ENCODE measurements at regions not wholly inside any gene's neighbourhood (a gene's known extent, or its start where the extent isn't known, plus 50 kb on each side); places are given as distances from the start of the nearest gene placed in this dataset.

DNA sequence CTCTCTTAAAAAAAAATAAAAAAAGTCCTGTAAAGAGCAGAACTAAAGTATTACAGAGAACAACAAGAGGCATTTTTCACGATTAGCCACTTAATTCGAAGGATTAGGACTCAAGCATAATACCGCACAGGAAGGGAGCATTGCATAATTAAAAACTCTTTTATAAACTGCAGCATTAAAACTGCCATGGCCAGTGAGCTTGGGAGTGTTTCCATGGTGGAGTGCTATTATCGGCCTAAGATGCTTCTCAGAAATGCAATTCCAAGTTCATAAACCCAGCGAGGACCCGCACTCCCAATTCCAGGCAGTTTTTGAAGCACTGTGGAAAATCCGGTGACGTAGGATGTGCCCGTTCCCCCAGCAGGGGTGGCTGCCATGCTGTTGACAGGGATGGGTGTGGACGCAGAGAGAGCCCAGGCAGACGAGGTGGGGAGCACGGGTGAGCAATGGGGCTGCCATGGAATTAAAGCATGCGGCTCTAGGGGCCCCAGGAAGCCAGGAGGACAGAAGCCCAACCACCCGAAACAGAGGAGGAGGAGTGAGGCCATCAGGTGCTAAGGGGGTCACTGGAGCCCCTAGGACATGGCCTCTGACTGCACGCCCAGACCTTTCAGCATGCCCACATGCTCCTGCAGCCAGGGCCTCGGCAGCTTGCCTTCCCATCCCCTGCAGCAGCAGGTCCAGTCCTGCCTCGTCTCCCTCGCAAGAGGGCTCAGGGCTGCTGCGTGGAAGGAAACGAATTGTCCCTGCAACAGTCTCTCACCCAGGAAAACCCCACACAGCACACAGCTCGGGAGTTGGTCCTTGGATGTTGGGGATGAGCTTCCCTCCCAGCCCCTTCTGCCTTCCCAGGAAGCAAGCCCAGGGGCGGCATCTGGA, 233.4 kb downstream of the NDUFA10 start:
- no peak for ATAC-seq

DNA sequence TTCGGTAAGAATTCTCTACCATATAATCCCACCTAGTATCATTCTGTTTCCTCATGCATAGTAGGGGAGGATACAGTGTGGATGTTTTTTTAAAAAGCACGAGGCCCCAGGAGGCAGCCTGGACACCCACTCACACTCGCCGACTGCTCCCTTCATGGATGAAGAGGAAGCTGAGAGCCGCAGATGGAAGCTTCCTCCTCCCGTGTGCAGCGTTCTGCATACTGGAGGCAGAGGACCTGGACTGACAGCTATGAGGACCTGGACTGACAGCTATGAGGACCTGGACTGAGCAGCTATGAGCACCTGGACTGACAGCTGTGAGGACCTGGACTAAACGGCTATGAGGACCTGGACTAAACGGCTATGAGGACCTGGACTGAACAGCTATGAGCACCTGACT, 234.4 kb downstream of the NDUFA10 start:
- ATAC-seq, result no peak
- TF ChIP-seq ZNF70 (CRISPR knock-in tag; IDR thresholded peaks at IDR 0.05) (no peak), ESRRG (CRISPR knock-in tag; IDR thresholded peaks at IDR 0.05) (no peak), BACH2 (CRISPR knock-in tag; IDR thresholded peaks at IDR 0.05; ENCODE audit: borderline replicate concordance) (no peak), ZNF565 (CRISPR knock-in tag; conservative IDR thresholded peaks at IDR 0.05; ENCODE audit: low read depth) (no peak), ZFP3 (CRISPR knock-in tag; IDR thresholded peaks at IDR 0.05) (no peak), RARB (CRISPR knock-in tag; IDR thresholded peaks at IDR 0.05) (no peak), SNAI2 (CRISPR knock-in tag; IDR thresholded peaks at IDR 0.05) (no peak), GLIS3 (CRISPR knock-in tag; IDR thresholded peaks at IDR 0.05) (no peak), ZC3H10 (CRISPR knock-in tag; IDR thresholded peaks at IDR 0.05) (no peak), ZNF8 (CRISPR knock-in tag; IDR thresholded peaks at IDR 0.05) (no peak), ZFP30 (CRISPR knock-in tag; IDR thresholded peaks at IDR 0.05) (no peak), OSR1 (CRISPR knock-in tag; IDR thresholded peaks at IDR 0.05) (no peak), PPARA (CRISPR knock-in tag; IDR thresholded peaks at IDR 0.05; ENCODE audit: borderline replicate concordance) (no peak)
- TF ChIP-seq, protein P1, sequence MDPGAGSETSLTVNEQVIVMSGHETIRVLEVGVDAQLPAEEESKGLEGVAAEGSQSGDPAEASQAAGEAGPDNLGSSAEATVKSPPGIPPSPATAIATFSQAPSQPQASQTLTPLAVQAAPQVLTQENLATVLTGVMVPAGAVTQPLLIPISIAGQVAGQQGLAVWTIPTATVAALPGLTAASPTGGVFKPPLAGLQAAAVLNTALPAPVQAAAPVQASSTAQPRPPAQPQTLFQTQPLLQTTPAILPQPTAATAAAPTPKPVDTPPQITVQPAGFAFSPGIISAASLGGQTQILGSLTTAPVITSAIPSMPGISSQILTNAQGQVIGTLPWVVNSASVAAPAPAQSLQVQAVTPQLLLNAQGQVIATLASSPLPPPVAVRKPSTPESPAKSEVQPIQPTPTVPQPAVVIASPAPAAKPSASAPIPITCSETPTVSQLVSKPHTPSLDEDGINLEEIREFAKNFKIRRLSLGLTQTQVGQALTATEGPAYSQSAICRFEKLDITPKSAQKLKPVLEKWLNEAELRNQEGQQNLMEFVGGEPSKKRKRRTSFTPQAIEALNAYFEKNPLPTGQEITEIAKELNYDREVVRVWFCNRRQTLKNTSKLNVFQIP (CRISPR knock-in tag; IDR thresholded peaks at IDR 0.05; ENCODE audit: borderline replicate concordance, low read depth), result no peak
- TF ChIP-seq, protein P2, sequence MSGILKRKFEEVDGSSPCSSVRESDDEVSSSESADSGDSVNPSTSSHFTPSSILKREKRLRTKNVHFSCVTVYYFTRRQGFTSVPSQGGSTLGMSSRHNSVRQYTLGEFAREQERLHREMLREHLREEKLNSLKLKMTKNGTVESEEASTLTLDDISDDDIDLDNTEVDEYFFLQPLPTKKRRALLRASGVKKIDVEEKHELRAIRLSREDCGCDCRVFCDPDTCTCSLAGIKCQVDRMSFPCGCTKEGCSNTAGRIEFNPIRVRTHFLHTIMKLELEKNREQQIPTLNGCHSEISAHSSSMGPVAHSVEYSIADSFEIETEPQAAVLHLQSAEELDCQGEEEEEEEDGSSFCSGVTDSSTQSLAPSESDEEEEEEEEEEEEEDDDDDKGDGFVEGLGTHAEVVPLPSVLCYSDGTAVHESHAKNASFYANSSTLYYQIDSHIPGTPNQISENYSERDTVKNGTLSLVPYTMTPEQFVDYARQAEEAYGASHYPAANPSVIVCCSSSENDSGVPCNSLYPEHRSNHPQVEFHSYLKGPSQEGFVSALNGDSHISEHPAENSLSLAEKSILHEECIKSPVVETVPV (CRISPR knock-in tag; IDR thresholded peaks at IDR 0.05), result no peak
- TF ChIP-seq, protein P3, sequence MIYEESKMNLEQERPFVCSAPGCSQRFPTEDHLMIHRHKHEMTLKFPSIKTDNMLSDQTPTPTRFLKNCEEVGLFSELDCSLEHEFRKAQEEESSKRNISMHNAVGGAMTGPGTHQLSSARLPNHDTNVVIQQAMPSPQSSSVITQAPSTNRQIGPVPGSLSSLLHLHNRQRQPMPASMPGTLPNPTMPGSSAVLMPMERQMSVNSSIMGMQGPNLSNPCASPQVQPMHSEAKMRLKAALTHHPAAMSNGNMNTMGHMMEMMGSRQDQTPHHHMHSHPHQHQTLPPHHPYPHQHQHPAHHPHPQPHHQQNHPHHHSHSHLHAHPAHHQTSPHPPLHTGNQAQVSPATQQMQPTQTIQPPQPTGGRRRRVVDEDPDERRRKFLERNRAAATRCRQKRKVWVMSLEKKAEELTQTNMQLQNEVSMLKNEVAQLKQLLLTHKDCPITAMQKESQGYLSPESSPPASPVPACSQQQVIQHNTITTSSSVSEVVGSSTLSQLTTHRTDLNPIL (CRISPR knock-in tag; IDR thresholded peaks at IDR 0.05; ENCODE audit: low read depth), result no peak
- TF ChIP-seq, protein P4, sequence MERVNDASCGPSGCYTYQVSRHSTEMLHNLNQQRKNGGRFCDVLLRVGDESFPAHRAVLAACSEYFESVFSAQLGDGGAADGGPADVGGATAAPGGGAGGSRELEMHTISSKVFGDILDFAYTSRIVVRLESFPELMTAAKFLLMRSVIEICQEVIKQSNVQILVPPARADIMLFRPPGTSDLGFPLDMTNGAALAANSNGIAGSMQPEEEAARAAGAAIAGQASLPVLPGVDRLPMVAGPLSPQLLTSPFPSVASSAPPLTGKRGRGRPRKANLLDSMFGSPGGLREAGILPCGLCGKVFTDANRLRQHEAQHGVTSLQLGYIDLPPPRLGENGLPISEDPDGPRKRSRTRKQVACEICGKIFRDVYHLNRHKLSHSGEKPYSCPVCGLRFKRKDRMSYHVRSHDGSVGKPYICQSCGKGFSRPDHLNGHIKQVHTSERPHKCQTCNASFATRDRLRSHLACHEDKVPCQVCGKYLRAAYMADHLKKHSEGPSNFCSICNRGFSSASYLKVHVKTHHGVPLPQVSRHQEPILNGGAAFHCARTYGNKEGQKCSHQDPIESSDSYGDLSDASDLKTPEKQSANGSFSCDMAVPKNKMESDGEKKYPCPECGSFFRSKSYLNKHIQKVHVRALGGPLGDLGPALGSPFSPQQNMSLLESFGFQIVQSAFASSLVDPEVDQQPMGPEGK (CRISPR knock-in tag; IDR thresholded peaks at IDR 0.05; ENCODE audit: borderline replicate concordance), result no peak

More for the DNA sequence above, 233.4 kb downstream of the NDUFA10 start:
- TF ChIP-seq, protein P1 (CRISPR knock-in tag; IDR thresholded peaks at IDR 0.05; ENCODE audit: borderline replicate concordance, low read depth), result no peak
- no peak for TF ChIP-seq ZNF565 (CRISPR knock-in tag; conservative IDR thresholded peaks at IDR 0.05; ENCODE audit: low read depth)
- no peak for TF ChIP-seq CSDC2 (CRISPR knock-in tag; IDR thresholded peaks at IDR 0.05)

DNA sequence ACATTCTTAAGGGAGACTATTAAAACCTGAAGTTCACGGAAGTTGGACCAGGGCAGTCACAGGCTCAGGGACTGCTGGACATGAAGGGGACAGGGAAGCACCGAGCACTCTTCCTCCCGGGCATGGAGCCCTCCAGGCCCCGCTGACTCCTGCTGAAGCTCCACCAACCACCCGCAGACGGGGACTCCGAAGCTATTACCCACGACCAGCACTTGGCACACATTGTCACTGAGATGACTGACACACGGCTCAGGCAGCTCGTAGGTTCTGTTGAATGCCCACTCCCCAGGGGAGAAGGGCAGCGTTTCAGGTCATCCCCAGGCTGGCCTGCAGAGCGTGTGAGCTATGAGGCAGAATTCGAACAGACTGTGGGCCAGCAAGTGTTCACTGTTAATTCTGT, 234.8 kb downstream of the NDUFA10 start:
- no peak for ATAC-seq
- TF ChIP-seq BACH2 (CRISPR knock-in tag; IDR thresholded peaks at IDR 0.05; ENCODE audit: borderline replicate concordance), result no peak
- TF ChIP-seq SNAI2 (CRISPR knock-in tag; IDR thresholded peaks at IDR 0.05), result no peak
- TF ChIP-seq, protein P2 (CRISPR knock-in tag; IDR thresholded peaks at IDR 0.05), result no peak
- TF ChIP-seq ZNF565 (CRISPR knock-in tag; conservative IDR thresholded peaks at IDR 0.05; ENCODE audit: low read depth), result no peak
- TF ChIP-seq ZNF70 (CRISPR knock-in tag; IDR thresholded peaks at IDR 0.05), result no peak
- no peak for TF ChIP-seq OSR1 (CRISPR knock-in tag; IDR thresholded peaks at IDR 0.05)
- no peak for TF ChIP-seq ISL1 (CRISPR knock-in tag; IDR thresholded peaks at IDR 0.05)
- TF ChIP-seq ARNTL (CRISPR knock-in tag; IDR thresholded peaks at IDR 0.05; ENCODE audit: borderline replicate concordance, low read depth), result no peak
- no peak for TF ChIP-seq ESRRG (CRISPR knock-in tag; IDR thresholded peaks at IDR 0.05)
